ENCODE measurements at regions not wholly inside any gene's neighbourhood (a gene's known extent, or its start where the extent isn't known, plus 50 kb on each side); places are given as distances from the start of the nearest gene placed in this dataset.
A peak's percentile ranks its signal among the peaks of the same experiment; 100 is the strongest.
"Not testable (repeated sequence)": the region's sequence is repeated elsewhere in the genome, so short reads cannot be mapped to it uniquely, and the experiment has no call there.

GRCh38 chr5:57717555-57717954 is 234.9 kb upstream of the ACTBL2 start:
- no peaks in the 10 kb centered on the region for H3K9me2 ChIP-seq (replicated peaks; ENCODE audit: low read length)
- H3F3A ChIP-seq (ENCODE audit: low read length, unreplicated experiment), result no peaks in the 10 kb centered on the region
- no peak overlapping the region for H3K4me3 ChIP-seq (ENCODE audit: low read length)
- H3K4me2 ChIP-seq (ENCODE audit: low read length), result no peak overlapping the region
- no peak overlapping the region for H3K9ac ChIP-seq (ENCODE audit: low read length)
- no peaks in the 10 kb centered on the region for H4K20me1 ChIP-seq (ENCODE audit: low read length)
- BruUV-seq (replicated peaks), result no TSS peak
- intact Hi-C loops (cut with micrococcal nuclease), result no loop called here
- ChIA-PET CTCF (interaction anchor here (0.9 kb wide), 1 partner anchor 68 kb away, joined by 3 read pairs; no protein-coding TSS in a partner anchor), POLR2A (ENCODE audit: unreplicated experiment) (no interaction called here)
- no peak for TF ChIP-seq CTCF (conservative IDR thresholded peaks at IDR 0.05; ENCODE audit: low read depth, low read length)
- no peak for TF ChIP-seq EZH2phosphoT487 (IDR thresholded peaks at IDR 0.05; ENCODE audit: borderline replicate concordance, low read length)
- TF ChIP-seq EZH2 (IDR thresholded peaks at IDR 0.05; ENCODE audit: low read length, unreplicated experiment), result no peak
- no peaks in the 10 kb centered on the region for H3K9me3 ChIP-seq (ENCODE audit: low read length)
- peak overlapping the region; percentile 40 for H3K27ac ChIP-seq (ENCODE audit: low read length)
- H3K79me2 ChIP-seq (ENCODE audit: low read length), result no peaks in the 10 kb centered on the region
- H2AFZ ChIP-seq (ENCODE audit: low read length), result no peak overlapping the region
- H3K4me1 ChIP-seq (ENCODE audit: insufficient read depth, low read length), result peaks cover 22% of the 10 kb centered on the region
- no peaks in the 10 kb centered on the region for H3K36me3 ChIP-seq (ENCODE audit: low read depth, low read length)
- ATAC-seq (no peak), DNase-seq (no peak)
- H3K27me3 ChIP-seq (ENCODE audit: low read length), result no peaks in the 10 kb centered on the region

- no peaks in the 10 kb centered on the region for H3K27me3 ChIP-seq (ENCODE audit: low read length)
- H3K4me2 ChIP-seq (ENCODE audit: low read length), result no peak overlapping the region
- CTCF ChIA-PET, result interaction anchor here (0.9 kb wide), 1 partner anchor 67 kb away, joined by 3 read pairs; no protein-coding TSS in a partner anchor
- intact Hi-C loops (cut with micrococcal nuclease), result no loop called here
- no peaks in the 10 kb centered on the region for H3F3A ChIP-seq (ENCODE audit: low read length, unreplicated experiment)
- no peaks in the 10 kb centered on the region for H3K36me3 ChIP-seq (ENCODE audit: low read depth, low read length)
- H3K4me3 ChIP-seq (ENCODE audit: low read length), result no peak overlapping the region
- no peak overlapping the region for H3K9ac ChIP-seq (ENCODE audit: low read length)
- no peaks in the 10 kb centered on the region for H4K20me1 ChIP-seq (ENCODE audit: low read length)
- H3K4me1 ChIP-seq (ENCODE audit: insufficient read depth, low read length), result peaks cover 22% of the 10 kb centered on the region
- H2AFZ ChIP-seq (ENCODE audit: low read length), result no peak overlapping the region
- H3K27ac ChIP-seq (ENCODE audit: low read length), result no peak overlapping the region
- no peaks in the 10 kb centered on the region for H3K9me2 ChIP-seq (replicated peaks; ENCODE audit: low read length)
- POLR2A ChIA-PET (ENCODE audit: unreplicated experiment), result no interaction called here
- ATAC-seq (no peak), DNase-seq (peak; percentile 32)
- H3K79me2 ChIP-seq (ENCODE audit: low read length), result no peaks in the 10 kb centered on the region
- TF ChIP-seq EZH2phosphoT487 (IDR thresholded peaks at IDR 0.05; ENCODE audit: borderline replicate concordance, low read length) (no peak), CTCF (conservative IDR thresholded peaks at IDR 0.05; ENCODE audit: low read depth, low read length) (no peak), EZH2 (IDR thresholded peaks at IDR 0.05; ENCODE audit: low read length, unreplicated experiment) (no peak)
- H3K9me3 ChIP-seq (ENCODE audit: low read length), result no peaks in the 10 kb centered on the region
- BruUV-seq (replicated peaks), result no TSS peak
Measured at GRCh38 chr5:57716661-57717060, 234.1 kb upstream of the ACTBL2 start.

GRCh38 chr5:57715296-57715695 is 232.7 kb upstream of the ACTBL2 start:
- Histone ChIP-seq H3K36me3 (ENCODE audit: low read depth, low read length) (no peaks in the 10 kb centered on the region), H3K4me2 (ENCODE audit: low read length) (no peak overlapping the region), H3K27ac (ENCODE audit: low read length) (no peak overlapping the region), H3F3A (ENCODE audit: low read length, unreplicated experiment) (no peaks in the 10 kb centered on the region), H3K27me3 (ENCODE audit: low read length) (no peaks in the 10 kb centered on the region), H3K9ac (ENCODE audit: low read length) (no peak overlapping the region), H3K4me3 (ENCODE audit: low read length) (no peak overlapping the region), H2AFZ (ENCODE audit: low read length) (no peak overlapping the region), H4K20me1 (ENCODE audit: low read length) (no peaks in the 10 kb centered on the region), H3K4me1 (ENCODE audit: insufficient read depth, low read length) (peaks cover 22% of the 10 kb centered on the region), H3K9me2 (replicated peaks; ENCODE audit: low read length) (no peaks in the 10 kb centered on the region), H3K79me2 (ENCODE audit: low read length) (no peaks in the 10 kb centered on the region), H3K9me3 (ENCODE audit: low read length) (no peaks in the 10 kb centered on the region)
- no peak for TF ChIP-seq CTCF (conservative IDR thresholded peaks at IDR 0.05; ENCODE audit: low read depth, low read length)
- TF ChIP-seq EZH2phosphoT487 (IDR thresholded peaks at IDR 0.05; ENCODE audit: borderline replicate concordance, low read length), result no peak
- TF ChIP-seq EZH2 (IDR thresholded peaks at IDR 0.05; ENCODE audit: low read length, unreplicated experiment), result no peak
- intact Hi-C loops (cut with micrococcal nuclease), result no loop called here
- ATAC-seq (no peak), DNase-seq (no peak)
- BruUV-seq (replicated peaks), result no TSS peak
- POLR2A ChIA-PET (ENCODE audit: unreplicated experiment), result no interaction called here
- CTCF ChIA-PET, result no interaction called here

GRCh38 chr5:57713535-57713934 is 230.9 kb upstream of the ACTBL2 start:
- H2AFZ ChIP-seq (ENCODE audit: low read length); H3K27me3 ChIP-seq (ENCODE audit: low read length); H3K9ac ChIP-seq (ENCODE audit: low read length); H3K36me3 ChIP-seq (ENCODE audit: low read depth, low read length); POLR2A ChIA-PET (ENCODE audit: unreplicated experiment); CTCF ChIA-PET; H3K9me3 ChIP-seq (ENCODE audit: low read length); H3F3A ChIP-seq (ENCODE audit: low read length, unreplicated experiment); intact Hi-C loops (cut with micrococcal nuclease); ATAC-seq; H3K4me3 ChIP-seq (ENCODE audit: low read length); H3K9me2 ChIP-seq (replicated peaks; ENCODE audit: low read length); H4K20me1 ChIP-seq (ENCODE audit: low read length); DNase-seq; BruUV-seq (replicated peaks); H3K79me2 ChIP-seq (ENCODE audit: low read length); H3K4me2 ChIP-seq (ENCODE audit: low read length); H3K27ac ChIP-seq (ENCODE audit: low read length): not testable (repeated sequence)
- peaks cover 20% of the 10 kb centered on the region for H3K4me1 ChIP-seq (ENCODE audit: insufficient read depth, low read length)

All from PC-3 (cell line).